Activated naive CD8-positive, alpha-beta T cell treated with anti-CD3 and anti-CD28 coated beads, Interleukin-2, amount 10 ng/mL, durations not matched to agents 7 days and 5 days (primary cell): ENCODE measurements at regions not wholly inside any gene's neighbourhood (a gene's known extent, or its start where the extent isn't known, plus 50 kb on each side); places are given as distances from the start of the nearest gene placed in this dataset.
"Not testable (repeated sequence)": the region's sequence is repeated elsewhere in the genome, so short reads cannot be mapped to it uniquely, and the experiment has no call there.

Source experiments
- ATAC-seq: fragments of 150-1000 bp; cut with Tn5 transposase; one replicate; pipeline ENCODE4 v1.10.0; 2021; ENCODE audit warnings: low read depth, moderate library complexity
- POLR2A ChIA-PET: fragments of 350-600 bp; sonication (Branson Sonifier 250); formaldehyde crosslinking; loops from one replicate; lab custom pipeline; 2021; ENCODE audit warnings: antibody characterized with exemption; lab: Charles Lee
- DNase-seq: peaks from one replicate; pipeline ENCODE4 v3.0.0; 2021
- H3K27ac Mint-ChIP-seq: one replicate; pipeline ENCODE4 v1.8.0; 2022; ENCODE audit warnings: mild to moderate bottlenecking, mixed read lengths
- H3K27me3 Mint-ChIP-seq: one replicate; pipeline ENCODE4 v1.8.0; 2022; ENCODE audit warnings: mild to moderate bottlenecking, moderate library complexity, mixed read lengths
- H3K36me3 Mint-ChIP-seq: one replicate; pipeline ENCODE4 v1.8.0; 2021; ENCODE audit warnings: mild to moderate bottlenecking, mixed read lengths
- H3K4me1 Mint-ChIP-seq: one replicate; pipeline ENCODE4 v1.8.0; 2021; ENCODE audit warnings: mixed read lengths
- H3K4me3 Mint-ChIP-seq: one replicate; pipeline ENCODE4 v1.8.0; 2022; ENCODE audit warnings: mild to moderate bottlenecking, moderate library complexity, mixed read lengths
- H3K9me3 Mint-ChIP-seq: one replicate; pipeline ENCODE4 v1.8.0; 2021; ENCODE audit warnings: mixed read lengths

GRCh38 chr2:173697929-173698328, 267.2 kb downstream of the SP3 start:
- ATAC-seq (no peak), DNase-seq (no peak)
- POLR2A ChIA-PET = no interaction called here
- Mint-ChIP-seq H3K36me3 (no peaks in the 10 kb centered on the region), H3K27ac (no peak overlapping the region), H3K4me1 (no peaks in the 10 kb centered on the region), H3K9me3 (no peaks in the 10 kb centered on the region), H3K4me3 (no peak overlapping the region), H3K27me3 (no peaks in the 10 kb centered on the region)

DNA sequence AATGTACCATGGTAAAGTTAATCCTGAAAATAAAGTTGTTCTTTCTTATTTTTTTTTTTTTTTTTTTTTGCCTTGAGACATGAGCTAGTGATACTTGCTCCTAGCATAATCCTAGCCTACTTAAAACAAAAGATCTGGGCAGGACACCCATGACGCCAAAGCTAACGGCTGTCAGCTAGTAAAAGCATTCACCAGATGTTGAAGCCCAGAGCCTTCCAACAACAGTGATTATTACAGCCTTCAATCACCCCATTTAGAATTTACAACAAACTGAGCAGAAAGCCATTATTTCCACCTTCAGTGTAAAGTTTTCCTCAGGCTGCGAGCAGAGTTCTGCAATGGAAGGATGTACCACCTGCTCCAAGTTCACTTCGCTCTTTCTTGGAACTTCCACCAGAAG, 259.5 kb downstream of the SP3 start:
- Mint-ChIP-seq H3K4me3 (no peak overlapping the region), H3K27me3 (peaks cover 5% of the 10 kb centered on the region), H3K9me3 (no peaks in the 10 kb centered on the region), H3K27ac (no peak overlapping the region), H3K36me3 (no peaks in the 10 kb centered on the region), H3K4me1 (no peaks in the 10 kb centered on the region)
- POLR2A ChIA-PET = no interaction called here
- no peak for ATAC-seq
- DNase-seq = no peak

DNA sequence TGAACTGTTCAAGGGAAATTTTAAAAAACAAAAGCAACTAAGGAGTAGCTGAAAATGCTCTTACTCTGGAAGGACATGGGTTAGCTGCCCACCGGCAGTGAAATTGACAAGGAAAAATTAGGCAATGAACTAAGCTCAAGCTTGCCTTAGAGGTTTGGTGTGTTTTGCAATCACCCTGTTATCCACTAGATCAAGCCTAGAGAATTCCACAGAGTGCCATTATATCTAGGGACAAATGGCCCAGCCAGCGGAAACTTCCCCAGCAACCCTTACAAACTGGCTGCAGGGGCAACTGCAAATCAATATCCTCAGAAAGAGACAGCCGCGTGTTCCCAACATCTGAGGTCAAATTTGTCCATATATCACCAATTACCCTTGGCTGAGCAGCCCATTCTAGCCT, 258.2 kb downstream of the SP3 start:
- H3K4me1 Mint-ChIP-seq = no peaks in the 10 kb centered on the region
- no peaks in the 10 kb centered on the region for H3K9me3 Mint-ChIP-seq
- DNase-seq (no peak), ATAC-seq (no peak)
- H3K27me3 Mint-ChIP-seq = peaks cover 5% of the 10 kb centered on the region
- POLR2A ChIA-PET = no interaction called here
- H3K27ac Mint-ChIP-seq = no peak overlapping the region
- H3K4me3 Mint-ChIP-seq = no peak overlapping the region
- H3K36me3 Mint-ChIP-seq = no peaks in the 10 kb centered on the region

DNA sequence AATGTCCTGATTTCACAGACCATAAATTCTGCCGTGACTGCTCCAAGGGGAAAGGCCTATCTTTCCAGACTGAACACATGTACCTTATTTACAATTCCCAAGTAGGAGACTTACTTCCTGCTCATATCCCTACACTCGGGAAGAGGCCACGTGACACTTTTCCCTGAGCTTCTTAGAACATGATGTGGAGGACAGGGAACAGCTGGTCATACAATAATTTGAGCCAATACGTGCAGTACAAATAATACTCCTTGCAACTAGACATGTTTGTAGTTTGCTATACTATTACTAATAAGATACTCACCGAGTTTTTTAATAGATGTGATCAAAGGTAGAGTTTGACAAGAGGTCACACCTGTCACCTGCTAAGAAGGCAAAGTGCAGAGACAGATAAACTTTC, 256.4 kb downstream of the SP3 start:
- DNase-seq = no peak
- no peaks in the 10 kb centered on the region for H3K9me3 Mint-ChIP-seq

DNA sequence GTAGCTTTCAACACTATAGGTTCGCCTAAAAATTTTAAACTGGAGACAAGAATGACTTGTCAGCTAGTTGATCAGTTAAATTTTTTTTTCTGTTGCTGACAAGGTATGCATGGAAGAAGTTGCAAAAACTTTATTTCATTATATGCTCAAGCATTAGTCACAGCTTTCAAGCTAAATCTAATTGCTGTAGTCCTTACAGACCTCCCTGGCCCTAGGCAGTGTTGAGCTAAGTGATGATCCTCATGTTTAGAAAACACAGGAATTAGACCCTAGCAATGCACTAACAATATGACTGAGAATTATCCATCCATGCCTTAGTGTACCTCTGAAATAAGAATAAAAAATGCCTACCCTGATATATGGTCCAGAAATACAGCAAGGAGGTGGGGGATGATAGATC, 253.4 kb downstream of the SP3 start:
- Mint-ChIP-seq H3K4me1 (no peaks in the 10 kb centered on the region), H3K27me3 (peaks cover 2% of the 10 kb centered on the region), H3K4me3 (no peak overlapping the region), H3K27ac (no peak overlapping the region), H3K9me3 (no peaks in the 10 kb centered on the region), H3K36me3 (no peaks in the 10 kb centered on the region)
- ATAC-seq (no peak), DNase-seq (no peak)
- POLR2A ChIA-PET = no interaction called here

More for the DNA sequence above, 256.4 kb downstream of the SP3 start:
- peaks cover 5% of the 10 kb centered on the region for H3K27me3 Mint-ChIP-seq
- H3K4me1 Mint-ChIP-seq = no peaks in the 10 kb centered on the region
- no peak overlapping the region for H3K27ac Mint-ChIP-seq
- H3K36me3 Mint-ChIP-seq = no peaks in the 10 kb centered on the region
- POLR2A ChIA-PET = no interaction called here
- no peak for ATAC-seq
- no peak overlapping the region for H3K4me3 Mint-ChIP-seq

DNA sequence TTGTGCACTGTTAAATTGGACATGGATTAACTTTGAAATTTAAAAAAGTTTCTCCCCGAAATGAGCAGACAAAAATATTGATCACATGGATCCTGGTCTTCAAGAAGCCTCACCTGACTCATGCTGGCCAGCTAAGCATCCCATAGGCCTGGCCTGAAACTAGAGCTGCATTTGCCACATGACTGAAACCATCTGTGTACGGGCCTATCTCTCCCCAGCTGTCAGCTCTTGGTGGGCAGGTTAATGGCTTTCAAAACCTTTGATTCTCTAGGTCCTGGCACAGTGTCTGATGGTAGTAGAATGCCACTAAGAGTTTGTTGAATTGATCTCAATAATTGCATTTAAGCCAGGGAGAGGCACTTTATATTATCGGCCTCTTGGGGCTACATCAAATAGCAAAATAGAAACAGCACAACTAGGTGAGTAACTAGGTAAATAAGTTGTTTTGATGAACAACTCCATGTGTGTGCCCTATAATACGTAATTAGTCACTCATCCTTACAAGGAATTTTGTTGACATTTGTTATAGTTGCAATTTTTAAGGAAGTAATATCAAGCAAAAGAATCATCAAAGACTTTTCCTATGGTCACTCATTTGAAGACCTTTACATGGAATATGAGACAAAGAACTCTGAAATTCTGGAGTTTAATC, 251.1 kb downstream of the SP3 start:
- Mint-ChIP-seq H3K36me3 (no peaks in the 10 kb centered on the region), H3K9me3 (no peaks in the 10 kb centered on the region), H3K4me3 (no peak overlapping the region), H3K4me1 (no peaks in the 10 kb centered on the region), H3K27me3 (peaks cover 2% of the 10 kb centered on the region), H3K27ac (no peak overlapping the region)
- DNase-seq (no peak), ATAC-seq (no peak)
- POLR2A ChIA-PET = no interaction called here

GRCh38 chr2:173715441-173715840, 249.7 kb downstream of the SP3 start:
- Mint-ChIP-seq H3K27me3 (peaks cover 2% of the 10 kb centered on the region), H3K27ac (no peak overlapping the region), H3K36me3 (no peaks in the 10 kb centered on the region), H3K4me3 (no peak overlapping the region), H3K4me1 (no peaks in the 10 kb centered on the region), H3K9me3 (no peaks in the 10 kb centered on the region)
- DNase-seq = no peak
- no peak for ATAC-seq
- POLR2A ChIA-PET = no interaction called here

GRCh38 chr2:173716458-173717052, 248.6 kb downstream of the SP3 start:
- ATAC-seq (no peak), DNase-seq (no peak)
- Mint-ChIP-seq H3K27me3 (peaks cover 7% of the 10 kb centered on the region), H3K27ac (no peak overlapping the region), H3K4me1 (no peaks in the 10 kb centered on the region), H3K9me3 (no peaks in the 10 kb centered on the region), H3K4me3 (no peak overlapping the region), H3K36me3 (no peaks in the 10 kb centered on the region)
- POLR2A ChIA-PET = no interaction called here

DNA sequence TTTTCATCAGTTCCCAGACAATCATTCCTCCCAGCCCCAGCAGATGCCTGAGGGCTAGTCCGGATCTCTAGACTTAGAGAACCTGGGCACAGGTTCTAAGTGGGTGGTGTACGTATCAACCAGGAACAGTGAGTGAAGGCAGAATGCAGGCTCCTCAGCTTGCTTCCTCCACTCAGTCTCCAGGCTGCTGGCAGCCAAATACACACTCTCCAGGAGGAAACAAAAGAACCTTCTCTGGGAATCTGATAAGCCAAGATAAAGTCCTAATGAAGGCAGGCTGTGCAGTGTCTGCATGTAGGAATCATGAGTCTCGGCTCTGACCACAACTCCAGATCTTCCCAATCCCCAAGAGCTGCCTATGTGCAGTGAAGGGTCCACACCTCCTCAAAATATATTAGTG, 245.7 kb downstream of the SP3 start:
- H3K4me3 Mint-ChIP-seq = no peak overlapping the region
- H3K27me3 Mint-ChIP-seq = peaks cover 19% of the 10 kb centered on the region
- H3K4me1 Mint-ChIP-seq = no peaks in the 10 kb centered on the region
- no peaks in the 10 kb centered on the region for H3K9me3 Mint-ChIP-seq
- H3K27ac Mint-ChIP-seq = no peak overlapping the region
- POLR2A ChIA-PET = no interaction called here
- no peak for ATAC-seq
- DNase-seq = no peak
- no peaks in the 10 kb centered on the region for H3K36me3 Mint-ChIP-seq

DNA sequence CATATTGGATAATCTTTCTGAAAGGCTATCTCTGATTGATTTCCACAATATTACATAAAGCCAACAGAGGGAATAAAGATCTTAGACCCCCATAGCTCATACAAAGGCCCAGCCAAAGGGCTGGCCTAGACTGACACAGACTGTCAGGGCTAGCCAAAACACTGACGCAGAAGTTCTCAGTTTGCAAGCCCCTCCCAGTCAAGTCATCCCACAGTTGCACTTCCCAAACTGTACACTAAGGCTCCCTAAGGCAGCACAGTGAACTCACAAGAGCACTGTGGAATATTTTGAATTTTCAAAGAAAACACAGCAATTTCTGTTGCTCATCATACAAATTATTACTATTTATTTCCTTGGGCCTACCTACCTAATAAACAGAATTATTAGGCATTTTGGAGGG, 244.9 kb downstream of the SP3 start:
- Mint-ChIP-seq H3K27me3 (peaks cover 23% of the 10 kb centered on the region), H3K4me1 (no peaks in the 10 kb centered on the region), H3K9me3 (no peaks in the 10 kb centered on the region), H3K4me3 (no peak overlapping the region), H3K36me3 (no peaks in the 10 kb centered on the region), H3K27ac (no peak overlapping the region)
- POLR2A ChIA-PET = no interaction called here
- DNase-seq (no peak), ATAC-seq (no peak)

GRCh38 chr2:173734797-173735196, 230.4 kb downstream of the SP3 start:
- DNase-seq = no peak
- no peaks in the 10 kb centered on the region for H3K36me3 Mint-ChIP-seq
- H3K4me1 Mint-ChIP-seq = no peaks in the 10 kb centered on the region
- no peak overlapping the region for H3K4me3 Mint-ChIP-seq
- peaks cover 2% of the 10 kb centered on the region for H3K9me3 Mint-ChIP-seq
- peaks cover 4% of the 10 kb centered on the region for H3K27me3 Mint-ChIP-seq
- no peak for ATAC-seq
- POLR2A ChIA-PET = no interaction called here
- H3K27ac Mint-ChIP-seq = no peak overlapping the region

- H3K27ac Mint-ChIP-seq, POLR2A ChIA-PET, ATAC-seq, H3K9me3 Mint-ChIP-seq, H3K36me3 Mint-ChIP-seq, DNase-seq, H3K4me1 Mint-ChIP-seq, H3K4me3 Mint-ChIP-seq: not testable (repeated sequence)
- peaks cover 19% of the 10 kb centered on the region for H3K27me3 Mint-ChIP-seq
These were observed 227.1 kb downstream of the SP3 start for GRCh38 chr2:173737954-173738575.

DNA sequence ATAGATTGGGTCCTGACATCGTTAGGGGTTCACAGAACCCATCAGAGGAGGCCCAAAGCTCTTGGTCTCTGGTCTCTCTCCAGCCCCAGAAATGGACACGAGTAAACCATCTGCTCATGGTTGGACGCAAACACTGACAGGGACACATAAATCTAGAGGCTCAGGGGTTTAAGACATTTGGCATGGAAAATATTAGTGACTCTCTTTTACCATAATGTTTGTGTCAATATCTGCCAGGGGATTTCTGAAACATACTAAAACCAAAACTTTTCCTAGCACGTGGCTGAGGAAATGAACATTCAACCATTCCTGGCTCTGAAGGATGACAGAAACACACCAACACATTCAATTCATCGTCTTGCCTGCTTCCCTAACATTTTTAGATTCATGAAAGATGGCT, 226.2 kb downstream of the SP3 start:
- peaks cover 2% of the 10 kb centered on the region for H3K9me3 Mint-ChIP-seq
- ATAC-seq (no peak), DNase-seq (no peak)
- H3K27ac Mint-ChIP-seq = no peak overlapping the region
- no peaks in the 10 kb centered on the region for H3K36me3 Mint-ChIP-seq
- H3K4me1 Mint-ChIP-seq = no peaks in the 10 kb centered on the region
- POLR2A ChIA-PET = no interaction called here
- H3K4me3 Mint-ChIP-seq = no peak overlapping the region
- peaks cover 19% of the 10 kb centered on the region for H3K27me3 Mint-ChIP-seq

- H3K4me1 Mint-ChIP-seq = no peaks in the 10 kb centered on the region
- peaks cover 19% of the 10 kb centered on the region for H3K27me3 Mint-ChIP-seq
- no peak for DNase-seq
- no peaks in the 10 kb centered on the region for H3K36me3 Mint-ChIP-seq
- no peak overlapping the region for H3K4me3 Mint-ChIP-seq
- POLR2A ChIA-PET = no interaction called here
- peaks cover 2% of the 10 kb centered on the region for H3K9me3 Mint-ChIP-seq
- ATAC-seq = no peak
- no peak overlapping the region for H3K27ac Mint-ChIP-seq
These were observed 224.5 kb downstream of the SP3 start for GRCh38 chr2:173740639-173741038.
